ENCODE measurements at regions not wholly inside any gene's neighbourhood (a gene's known extent, or its start where the extent isn't known, plus 50 kb on each side); places are given as distances from the start of the nearest gene placed in this dataset.
A peak's percentile ranks its signal among the peaks of the same experiment; 100 is the strongest.

DNA sequence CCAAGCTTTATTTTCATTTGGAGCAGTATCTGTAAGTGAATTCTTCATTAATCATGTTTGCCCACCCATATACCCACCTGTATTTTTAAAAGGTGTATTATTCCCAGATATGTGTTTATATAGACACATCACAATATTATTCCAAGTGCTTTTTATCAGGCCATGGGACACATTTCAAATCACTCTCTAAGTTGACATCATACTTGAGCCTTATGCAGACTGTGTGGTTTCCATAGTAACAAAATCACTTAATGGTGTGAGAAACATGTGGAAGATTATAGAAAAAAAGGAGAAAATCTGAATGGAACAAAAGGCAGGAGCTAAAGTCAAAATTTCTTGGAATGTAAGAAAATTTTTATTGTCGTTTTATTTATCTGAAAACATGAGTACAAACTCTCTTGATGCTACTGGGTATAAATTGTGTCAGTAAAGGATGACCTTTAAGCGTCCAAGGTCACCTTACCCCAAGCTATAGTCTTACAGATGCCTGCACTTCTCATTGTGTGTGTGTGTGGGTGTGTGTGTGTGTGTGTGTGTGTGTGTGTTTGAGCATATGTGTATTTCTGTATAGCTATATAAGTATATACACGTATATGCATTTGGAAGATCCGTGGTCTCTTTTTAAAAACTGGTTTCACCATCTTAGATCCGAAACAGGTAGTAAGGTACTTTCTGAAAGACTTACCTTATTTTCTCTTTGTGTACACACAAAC lies 79.8 kb upstream of the CCN6 start:
- TF ChIP-seq, protein P1, sequence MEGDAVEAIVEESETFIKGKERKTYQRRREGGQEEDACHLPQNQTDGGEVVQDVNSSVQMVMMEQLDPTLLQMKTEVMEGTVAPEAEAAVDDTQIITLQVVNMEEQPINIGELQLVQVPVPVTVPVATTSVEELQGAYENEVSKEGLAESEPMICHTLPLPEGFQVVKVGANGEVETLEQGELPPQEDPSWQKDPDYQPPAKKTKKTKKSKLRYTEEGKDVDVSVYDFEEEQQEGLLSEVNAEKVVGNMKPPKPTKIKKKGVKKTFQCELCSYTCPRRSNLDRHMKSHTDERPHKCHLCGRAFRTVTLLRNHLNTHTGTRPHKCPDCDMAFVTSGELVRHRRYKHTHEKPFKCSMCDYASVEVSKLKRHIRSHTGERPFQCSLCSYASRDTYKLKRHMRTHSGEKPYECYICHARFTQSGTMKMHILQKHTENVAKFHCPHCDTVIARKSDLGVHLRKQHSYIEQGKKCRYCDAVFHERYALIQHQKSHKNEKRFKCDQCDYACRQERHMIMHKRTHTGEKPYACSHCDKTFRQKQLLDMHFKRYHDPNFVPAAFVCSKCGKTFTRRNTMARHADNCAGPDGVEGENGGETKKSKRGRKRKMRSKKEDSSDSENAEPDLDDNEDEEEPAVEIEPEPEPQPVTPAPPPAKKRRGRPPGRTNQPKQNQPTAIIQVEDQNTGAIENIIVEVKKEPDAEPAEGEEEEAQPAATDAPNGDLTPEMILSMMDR (IDR thresholded peaks at IDR 0.05): no peak
- Histone ChIP-seq H3K27me3 (no peaks in the 10 kb centered on the region), H3K4me1 (peaks cover 0 to 35% of the 10 kb centered on the region in 2 donors), H3K27ac (peak overlapping the region; percentile 77 to 79), H3K36me3 (no peaks in the 10 kb centered on the region), H3K4me3 (no peak overlapping the region), H3K9me3 (no peaks in the 10 kb centered on the region)
- DNase-seq (no peak), ATAC-seq (no peak)
- intact Hi-C loops (cut with DNase I): no loop called here

DNA sequence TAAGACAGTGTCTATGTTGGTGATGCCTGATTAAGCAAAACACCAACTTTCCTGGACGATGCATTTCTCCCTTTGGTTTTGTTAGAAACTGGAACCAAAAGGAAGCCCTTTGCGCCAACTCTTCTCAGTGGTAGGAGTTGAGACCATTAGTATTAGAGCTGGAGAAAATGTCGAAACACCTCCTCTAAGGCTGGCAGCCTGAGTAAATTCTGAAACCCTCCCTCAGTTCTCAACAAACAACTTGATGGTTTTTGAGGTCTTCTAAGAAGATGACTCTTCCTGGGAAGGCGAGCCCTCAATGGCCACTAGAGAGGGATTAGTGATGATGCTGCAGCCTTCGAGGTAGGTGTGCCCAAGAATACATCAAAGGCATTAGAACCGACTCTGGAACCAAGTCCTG lies 78.4 kb upstream of the CCN6 start:
- ATAC-seq (peak; percentile 12), DNase-seq (no peak)
- TF ChIP-seq, protein P1 (IDR thresholded peaks at IDR 0.05): no peak
- intact Hi-C loops (cut with DNase I): no loop called here
- Histone ChIP-seq H3K27ac (no peak overlapping the region), H3K27me3 (no peaks in the 10 kb centered on the region), H3K4me3 (no peak overlapping the region), H3K9me3 (no peaks in the 10 kb centered on the region), H3K4me1 (peaks cover 0 to 35% of the 10 kb centered on the region in 2 donors), H3K36me3 (no peaks in the 10 kb centered on the region)

DNA sequence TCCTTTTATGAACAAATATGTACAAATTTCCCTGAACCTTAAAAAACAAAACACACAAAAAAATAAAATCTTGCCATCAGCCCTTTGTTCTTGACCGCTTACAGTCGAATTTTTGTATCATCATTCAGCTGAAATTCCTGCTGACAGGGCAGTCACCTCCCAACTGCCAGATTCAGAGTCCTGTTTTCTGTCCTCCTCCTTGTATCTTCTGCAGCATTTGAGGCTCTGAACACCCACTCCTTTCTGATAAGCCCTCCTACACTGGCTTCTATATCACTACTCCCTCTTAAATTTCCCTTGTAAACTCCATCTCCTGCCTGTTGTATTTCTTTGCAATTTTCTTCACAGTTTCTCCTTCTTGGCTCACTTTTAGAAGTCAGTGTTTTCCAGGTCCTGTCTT lies 77.8 kb upstream of the CCN6 start:
- TF ChIP-seq, protein P1 (IDR thresholded peaks at IDR 0.05): no peak
- intact Hi-C loops (cut with DNase I): no loop called here
- Histone ChIP-seq H3K27ac (no peak overlapping the region), H3K9me3 (no peaks in the 10 kb centered on the region), H3K4me1 (peaks cover 0 to 30% of the 10 kb centered on the region in 2 donors), H3K36me3 (no peaks in the 10 kb centered on the region), H3K4me3 (no peak overlapping the region), H3K27me3 (no peaks in the 10 kb centered on the region)
- ATAC-seq: no peak
- no peak for DNase-seq

DNA sequence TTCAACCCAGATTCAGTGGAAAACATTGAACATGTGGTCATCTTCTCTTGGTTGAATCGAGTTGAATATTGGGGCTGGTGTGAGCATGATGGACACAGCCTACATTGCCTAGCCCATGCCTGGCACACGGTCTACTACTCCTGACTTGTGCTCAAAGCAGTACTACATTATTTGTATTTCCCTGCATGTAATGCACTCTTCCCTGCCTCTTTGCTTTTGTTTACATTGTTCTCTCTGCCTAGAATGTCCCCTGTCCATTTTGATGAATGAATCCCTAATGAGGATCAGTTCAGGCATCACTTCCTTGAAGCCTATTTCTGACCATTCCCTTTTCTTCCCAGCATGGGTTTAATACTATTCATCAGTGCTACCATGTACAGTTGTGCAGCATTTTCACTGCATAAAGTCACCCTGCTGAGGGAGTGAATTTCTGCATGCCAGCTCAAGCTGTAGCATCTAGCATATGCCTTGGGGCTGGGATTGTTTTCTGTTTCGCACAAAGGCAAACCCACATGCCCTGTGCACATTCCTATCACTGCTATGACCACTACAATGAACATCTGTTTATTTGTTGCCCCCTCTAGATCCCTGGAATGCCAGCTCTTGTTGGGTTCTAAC lies 75.3 kb upstream of the CCN6 start:
- Histone ChIP-seq H3K4me1 (peaks cover 0 to 5% of the 10 kb centered on the region in 2 donors), H3K4me3 (no peak overlapping the region), H3K36me3 (no peaks in the 10 kb centered on the region), H3K27me3 (no peaks in the 10 kb centered on the region), H3K27ac (no peak overlapping the region), H3K9me3 (no peaks in the 10 kb centered on the region)
- intact Hi-C loops (cut with DNase I): no loop called here
- DNase-seq (no peak), ATAC-seq (no peak)
- TF ChIP-seq, protein P1 (IDR thresholded peaks at IDR 0.05): no peak

DNA sequence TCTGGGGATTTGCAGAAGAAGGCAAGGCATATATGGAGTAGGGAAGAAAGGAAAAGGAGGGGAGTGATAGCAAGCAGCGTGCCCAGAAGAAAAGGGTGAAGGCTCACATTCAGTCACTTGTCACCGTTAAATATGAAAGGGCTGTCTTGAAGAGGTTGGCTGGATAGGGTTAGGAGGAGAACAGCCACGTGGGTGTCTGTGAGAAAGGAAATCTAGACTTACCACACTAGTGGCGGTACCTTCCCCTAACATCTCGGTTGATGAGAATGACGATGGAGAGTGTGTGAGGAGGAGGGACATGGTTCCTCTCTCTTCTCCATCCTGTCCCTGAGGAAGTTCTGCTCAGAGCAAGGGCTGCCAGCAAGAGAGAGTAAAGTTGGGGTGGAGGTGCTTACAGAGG lies 74.3 kb upstream of the CCN6 start:
- DNase-seq (no peak), ATAC-seq (no peak)
- Histone ChIP-seq H3K27ac (no peak overlapping the region), H3K27me3 (no peaks in the 10 kb centered on the region), H3K4me3 (no peak overlapping the region), H3K36me3 (no peaks in the 10 kb centered on the region), H3K4me1 (no peaks in the 10 kb centered on the region), H3K9me3 (no peaks in the 10 kb centered on the region)
- TF ChIP-seq, protein P1 (IDR thresholded peaks at IDR 0.05): no peak
- intact Hi-C loops (cut with DNase I): no loop called here
